Activated CD8-positive, alpha-beta T cell treated with anti-CD3 and anti-CD28 coated beads for 36 hours (primary cell): ENCODE measurements at regions not wholly inside any gene's neighbourhood (a gene's known extent, or its start where the extent isn't known, plus 50 kb on each side); places are given as distances from the start of the nearest gene placed in this dataset.

Experiments used
- ATAC-seq: fragments of 200-7000 bp; cut with Tn5 transposase; one replicate; pipeline ENCODE4 v1.10.0; 2021; ENCODE audit warnings: mild to moderate bottlenecking, moderate library complexity
- CTCF ChIA-PET: fragments of 350-600 bp; sonication (Branson Sonifier 250); formaldehyde crosslinking; loops from one replicate; lab custom pipeline; 2021; ENCODE audit warnings: antibody characterized with exemption; lab: Charles Lee
- POLR2A ChIA-PET: fragments of 350-600 bp; sonication (Branson Sonifier 250); formaldehyde crosslinking; loops from one replicate; lab custom pipeline; 2021; ENCODE audit warnings: antibody characterized with exemption; lab: Charles Lee
- DNase-seq: peaks from one replicate; pipeline ENCODE4 v3.0.0-alpha.2; 2020
- H3K27ac Mint-ChIP-seq: one replicate; pipeline ENCODE4 v1.8.0; 2021; ENCODE audit warnings: mild to moderate bottlenecking, mixed read lengths
- H3K27me3 Mint-ChIP-seq: one replicate; pipeline ENCODE4 v1.8.0; 2021; ENCODE audit warnings: mixed read lengths
- H3K36me3 Mint-ChIP-seq: one replicate; pipeline ENCODE4 v1.8.0; 2021; ENCODE audit warnings: low read depth, mixed read lengths
- H3K4me1 Mint-ChIP-seq: one replicate; pipeline ENCODE4 v1.8.0; 2021; ENCODE audit warnings: low read depth, mixed read lengths
- H3K4me3 Mint-ChIP-seq: one replicate; pipeline ENCODE4 v1.8.0; 2021; ENCODE audit warnings: mild to moderate bottlenecking, moderate library complexity, mixed read lengths
- H3K9me3 Mint-ChIP-seq: one replicate; pipeline ENCODE4 v1.8.0; 2021; ENCODE audit warnings: mixed read lengths
- CTCF ChIP-seq: fragments of 200-600 bp; IDR thresholded peaks from one replicate; pipeline ENCODE4 v1.8.0; 2022; ENCODE audit warnings: antibody characterized with exemption, mild to moderate bottlenecking
- intact Hi-C: fragments of 100-400 bp; cut with micrococcal nuclease; formaldehyde crosslinking; loops from one replicate; pipeline ENCODE4 v1.10.0; 2022

GRCh38 chr15:99481113-99481950 lies 84.5 kb upstream of the MEF2A start:
- intact Hi-C loops = no loop called here
- TF ChIP-seq CTCF = no peak
- Mint-ChIP-seq H3K27ac (no peak overlapping the region), H3K4me1 (peaks cover 38% of the 10 kb centered on the region), H3K4me3 (no peak overlapping the region), H3K36me3 (no peaks in the 10 kb centered on the region), H3K27me3 (peaks cover 3% of the 10 kb centered on the region), H3K9me3 (no peaks in the 10 kb centered on the region)
- POLR2A ChIA-PET = interaction anchor here (1.0 to 1.3 kb wide), 2 partner anchors 11 to 145 kb away, joined by 3 read pairs; no protein-coding TSS in a partner anchor
- DNase-seq (no peak), ATAC-seq (no peak)
- CTCF ChIA-PET = interaction anchor here (0.6 to 0.9 kb wide), 2 partner anchors 9 to 1619 kb away, joined by 3 to 4 read pairs; no protein-coding TSS in a partner anchor

DNA sequence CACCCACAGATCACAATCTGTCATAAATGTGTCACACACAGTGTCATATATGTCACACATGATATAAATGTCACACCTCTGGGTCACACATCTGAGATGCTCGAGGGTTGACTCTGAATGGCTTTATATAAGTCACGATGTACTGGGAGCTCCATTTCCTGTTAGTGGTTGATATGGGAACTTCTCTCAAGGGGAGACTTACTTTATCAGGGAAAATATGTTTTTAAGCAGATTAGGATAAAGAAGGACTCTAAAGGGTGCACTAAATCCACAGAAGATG lies 83.9 kb upstream of the MEF2A start:
- intact Hi-C loops = no loop called here
- Mint-ChIP-seq H3K4me3 (no peak overlapping the region), H3K4me1 (peaks cover 35% of the 10 kb centered on the region), H3K27me3 (peaks cover 3% of the 10 kb centered on the region), H3K36me3 (no peaks in the 10 kb centered on the region), H3K27ac (no peak overlapping the region), H3K9me3 (no peaks in the 10 kb centered on the region)
- DNase-seq (no peak), ATAC-seq (peak; percentile 57)
- ChIA-PET POLR2A (interaction anchor here (1.0 to 1.3 kb wide), 2 partner anchors 10 to 144 kb away, joined by 3 read pairs; no protein-coding TSS in a partner anchor), CTCF (interaction anchor here (0.6 to 0.9 kb wide), 2 partner anchors 10 to 1620 kb away, joined by 3 to 4 read pairs; no protein-coding TSS in a partner anchor)
- TF ChIP-seq CTCF = no peak

- no peaks in the 10 kb centered on the region for H3K9me3 Mint-ChIP-seq
- no peak for DNase-seq
- H3K27ac Mint-ChIP-seq = no peak overlapping the region
- H3K36me3 Mint-ChIP-seq = no peaks in the 10 kb centered on the region
- no peak for TF ChIP-seq CTCF
- CTCF ChIA-PET = no interaction called here
- POLR2A ChIA-PET = interaction anchor here (1.4 kb wide), 1 partner anchor 12 kb away, joined by 3 read pairs; no protein-coding TSS in a partner anchor
- no peak for ATAC-seq
- intact Hi-C loops = no loop called here
- H3K4me1 Mint-ChIP-seq = peaks cover 31% of the 10 kb centered on the region
- H3K27me3 Mint-ChIP-seq = peaks cover 3% of the 10 kb centered on the region
- no peak overlapping the region for H3K4me3 Mint-ChIP-seq
Measured at GRCh38 chr15:99482993-99483392, 82.8 kb upstream of the MEF2A start.

DNA sequence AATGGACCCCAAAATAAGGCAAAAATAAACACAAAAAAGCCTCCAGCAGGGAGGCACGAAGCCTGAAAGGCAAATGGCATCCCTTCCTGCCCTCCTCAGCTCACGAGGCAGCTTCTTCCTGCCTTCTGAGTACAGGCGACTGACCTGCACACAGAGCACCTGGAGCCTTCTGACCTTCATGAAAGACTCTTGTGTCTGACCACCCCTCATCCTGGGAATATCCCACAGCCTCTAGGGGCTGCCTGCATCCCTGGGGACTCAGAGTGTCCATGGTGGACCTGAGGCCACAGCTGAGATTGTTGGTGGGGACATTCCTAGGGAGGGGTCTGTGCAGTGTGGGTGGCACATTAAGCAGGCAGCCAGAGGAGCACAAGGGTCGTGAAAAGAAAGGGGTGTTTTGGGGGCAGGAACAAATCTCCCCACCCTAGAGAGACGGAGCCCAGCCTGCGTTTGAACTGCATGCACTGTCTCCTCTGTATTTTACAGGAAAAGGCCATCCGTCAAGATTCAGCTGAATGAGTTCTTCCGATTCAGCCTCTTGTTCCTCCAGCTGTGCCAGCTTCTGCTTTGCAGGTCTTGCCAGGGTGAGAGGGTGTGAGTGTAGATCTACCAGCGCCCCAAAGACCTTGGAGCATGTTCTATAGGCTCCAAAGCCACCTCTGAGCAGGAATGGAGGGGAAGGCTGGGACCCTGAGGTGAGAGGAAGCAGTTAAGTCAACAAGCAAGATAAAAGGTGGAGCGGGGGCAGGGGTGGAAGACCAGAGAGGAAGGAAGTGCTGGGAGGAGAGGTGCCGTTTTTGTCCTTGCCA lies 80.4 kb upstream of the MEF2A start:
- Mint-ChIP-seq H3K4me1 (peaks cover 25% of the 10 kb centered on the region), H3K27me3 (peaks cover 3% of the 10 kb centered on the region), H3K27ac (peak overlapping the region; percentile 78), H3K4me3 (peak overlapping the region; percentile 61), H3K36me3 (no peaks in the 10 kb centered on the region), H3K9me3 (no peaks in the 10 kb centered on the region)
- intact Hi-C loops = no loop called here
- ATAC-seq = no peak
- CTCF ChIA-PET = interaction anchor here (1.0 to 2.4 kb wide), 4 partner anchors 9 to 219 kb away, joined by 3 to 9 read pairs (median 3); no protein-coding TSS in a partner anchor
- no peak for TF ChIP-seq CTCF
- DNase-seq = no peak
- POLR2A ChIA-PET = interaction anchor here (0.6 to 2.1 kb wide), 6 partner anchors 8 to 255 kb away, joined by 3 to 6 read pairs (median 3); no protein-coding TSS in a partner anchor
